ENCODE measurements at regions not wholly inside any gene's neighbourhood (a gene's known extent, or its start where the extent isn't known, plus 50 kb on each side); places are given as distances from the start of the nearest gene placed in this dataset.

DNA sequence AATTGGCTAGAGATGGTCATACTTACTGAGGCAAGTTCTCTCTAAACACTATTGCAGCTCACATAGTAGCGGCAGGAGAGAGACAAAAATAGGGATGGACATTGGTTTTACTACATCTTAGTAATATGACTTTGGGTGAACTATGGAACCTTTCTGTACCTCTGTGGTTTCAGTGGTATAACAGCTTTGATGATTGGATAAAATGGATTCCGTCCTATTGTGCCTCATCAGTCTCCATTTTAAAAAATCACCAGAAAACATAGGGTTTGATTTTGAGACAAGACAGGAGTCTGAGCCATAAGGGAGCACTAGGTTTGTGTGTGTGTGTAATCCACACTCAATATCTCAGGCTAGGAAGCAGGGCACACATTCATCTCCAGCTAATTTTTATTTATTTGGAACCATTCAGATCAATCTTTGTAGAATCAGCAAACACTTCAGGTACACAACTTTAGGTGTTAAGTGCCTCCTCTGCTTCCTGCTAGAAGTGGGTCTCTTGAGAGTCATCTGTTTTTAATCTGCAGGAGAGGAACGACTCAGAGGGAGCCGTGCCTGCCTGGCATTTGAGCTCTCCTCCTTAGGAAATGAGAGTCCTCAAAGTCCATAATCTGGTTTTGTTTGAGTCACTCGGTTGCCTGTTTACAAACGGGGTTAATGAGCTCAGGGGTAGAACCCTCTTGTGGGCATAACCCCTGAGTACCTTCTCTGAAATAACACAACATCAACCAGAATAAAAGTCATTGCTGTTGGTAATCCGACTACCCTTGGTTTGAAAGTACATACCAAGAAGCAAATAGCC lies 238.5 kb upstream of the BOD1L1 start:
- TF ChIP-seq, protein P1, sequence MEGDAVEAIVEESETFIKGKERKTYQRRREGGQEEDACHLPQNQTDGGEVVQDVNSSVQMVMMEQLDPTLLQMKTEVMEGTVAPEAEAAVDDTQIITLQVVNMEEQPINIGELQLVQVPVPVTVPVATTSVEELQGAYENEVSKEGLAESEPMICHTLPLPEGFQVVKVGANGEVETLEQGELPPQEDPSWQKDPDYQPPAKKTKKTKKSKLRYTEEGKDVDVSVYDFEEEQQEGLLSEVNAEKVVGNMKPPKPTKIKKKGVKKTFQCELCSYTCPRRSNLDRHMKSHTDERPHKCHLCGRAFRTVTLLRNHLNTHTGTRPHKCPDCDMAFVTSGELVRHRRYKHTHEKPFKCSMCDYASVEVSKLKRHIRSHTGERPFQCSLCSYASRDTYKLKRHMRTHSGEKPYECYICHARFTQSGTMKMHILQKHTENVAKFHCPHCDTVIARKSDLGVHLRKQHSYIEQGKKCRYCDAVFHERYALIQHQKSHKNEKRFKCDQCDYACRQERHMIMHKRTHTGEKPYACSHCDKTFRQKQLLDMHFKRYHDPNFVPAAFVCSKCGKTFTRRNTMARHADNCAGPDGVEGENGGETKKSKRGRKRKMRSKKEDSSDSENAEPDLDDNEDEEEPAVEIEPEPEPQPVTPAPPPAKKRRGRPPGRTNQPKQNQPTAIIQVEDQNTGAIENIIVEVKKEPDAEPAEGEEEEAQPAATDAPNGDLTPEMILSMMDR (tag by site-specific recombination; IDR thresholded peaks at IDR 0.05) = no peak
- TF ChIP-seq KLF9 (tag by site-specific recombination; IDR thresholded peaks at IDR 0.05; ENCODE audit: low read depth) = no peak
- TF ChIP-seq ZSCAN30 (tag by site-specific recombination; IDR thresholded peaks at IDR 0.05) = no peak
- TF ChIP-seq ZNF776 (tag by site-specific recombination; IDR thresholded peaks at IDR 0.05; ENCODE audit: borderline replicate concordance) = no peak
- TF ChIP-seq, protein P2, sequence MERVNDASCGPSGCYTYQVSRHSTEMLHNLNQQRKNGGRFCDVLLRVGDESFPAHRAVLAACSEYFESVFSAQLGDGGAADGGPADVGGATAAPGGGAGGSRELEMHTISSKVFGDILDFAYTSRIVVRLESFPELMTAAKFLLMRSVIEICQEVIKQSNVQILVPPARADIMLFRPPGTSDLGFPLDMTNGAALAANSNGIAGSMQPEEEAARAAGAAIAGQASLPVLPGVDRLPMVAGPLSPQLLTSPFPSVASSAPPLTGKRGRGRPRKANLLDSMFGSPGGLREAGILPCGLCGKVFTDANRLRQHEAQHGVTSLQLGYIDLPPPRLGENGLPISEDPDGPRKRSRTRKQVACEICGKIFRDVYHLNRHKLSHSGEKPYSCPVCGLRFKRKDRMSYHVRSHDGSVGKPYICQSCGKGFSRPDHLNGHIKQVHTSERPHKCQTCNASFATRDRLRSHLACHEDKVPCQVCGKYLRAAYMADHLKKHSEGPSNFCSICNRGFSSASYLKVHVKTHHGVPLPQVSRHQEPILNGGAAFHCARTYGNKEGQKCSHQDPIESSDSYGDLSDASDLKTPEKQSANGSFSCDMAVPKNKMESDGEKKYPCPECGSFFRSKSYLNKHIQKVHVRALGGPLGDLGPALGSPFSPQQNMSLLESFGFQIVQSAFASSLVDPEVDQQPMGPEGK (tag by site-specific recombination; IDR thresholded peaks at IDR 0.05) = no peak
- TF ChIP-seq ZNF24 (tag by site-specific recombination; IDR thresholded peaks at IDR 0.05) = no peak
- TF ChIP-seq ZNF121 (tag by site-specific recombination; IDR thresholded peaks at IDR 0.05) = no peak
- no peak for TF ChIP-seq SP3 (tag by site-specific recombination; IDR thresholded peaks at IDR 0.05)
- no peak for TF ChIP-seq ZFHX2 (tag by site-specific recombination; conservative IDR thresholded peaks at IDR 0.05)
- no peak for TF ChIP-seq SP7 (tag by site-specific recombination; IDR thresholded peaks at IDR 0.05)
- no peak for TF ChIP-seq ZNF169 (tag by site-specific recombination; IDR thresholded peaks at IDR 0.05)
- no peak for TF ChIP-seq YY2 (tag by site-specific recombination; IDR thresholded peaks at IDR 0.05)
- TF ChIP-seq ZBTB17 (tag by site-specific recombination; IDR thresholded peaks at IDR 0.05) = no peak
- TF ChIP-seq, protein P3, sequence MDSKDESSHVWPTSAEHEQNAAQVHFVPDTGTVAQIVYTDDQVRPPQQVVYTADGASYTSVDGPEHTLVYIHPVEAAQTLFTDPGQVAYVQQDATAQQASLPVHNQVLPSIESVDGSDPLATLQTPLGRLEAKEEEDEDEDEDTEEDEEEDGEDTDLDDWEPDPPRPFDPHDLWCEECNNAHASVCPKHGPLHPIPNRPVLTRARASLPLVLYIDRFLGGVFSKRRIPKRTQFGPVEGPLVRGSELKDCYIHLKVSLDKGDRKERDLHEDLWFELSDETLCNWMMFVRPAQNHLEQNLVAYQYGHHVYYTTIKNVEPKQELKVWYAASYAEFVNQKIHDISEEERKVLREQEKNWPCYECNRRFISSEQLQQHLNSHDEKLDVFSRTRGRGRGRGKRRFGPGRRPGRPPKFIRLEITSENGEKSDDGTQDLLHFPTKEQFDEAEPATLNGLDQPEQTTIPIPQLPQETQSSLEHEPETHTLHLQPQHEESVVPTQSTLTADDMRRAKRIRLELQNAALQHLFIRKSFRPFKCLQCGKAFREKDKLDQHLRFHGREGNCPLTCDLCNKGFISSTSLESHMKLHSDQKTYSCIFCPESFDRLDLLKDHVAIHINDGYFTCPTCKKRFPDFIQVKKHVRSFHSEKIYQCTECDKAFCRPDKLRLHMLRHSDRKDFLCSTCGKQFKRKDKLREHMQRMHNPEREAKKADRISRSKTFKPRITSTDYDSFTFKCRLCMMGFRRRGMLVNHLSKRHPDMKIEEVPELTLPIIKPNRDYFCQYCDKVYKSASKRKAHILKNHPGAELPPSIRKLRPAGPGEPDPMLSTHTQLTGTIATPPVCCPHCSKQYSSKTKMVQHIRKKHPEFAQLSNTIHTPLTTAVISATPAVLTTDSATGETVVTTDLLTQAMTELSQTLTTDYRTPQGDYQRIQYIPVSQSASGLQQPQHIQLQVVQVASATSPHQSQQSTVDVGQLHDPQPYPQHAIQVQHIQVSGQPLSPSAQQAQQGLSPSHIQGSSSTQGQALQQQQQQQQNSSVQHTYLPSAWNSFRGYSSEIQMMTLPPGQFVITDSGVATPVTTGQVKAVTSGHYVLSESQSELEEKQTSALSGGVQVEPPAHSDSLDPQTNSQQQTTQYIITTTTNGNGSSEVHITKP (tag by site-specific recombination; IDR thresholded peaks at IDR 0.05) = no peak

All from HEK293 (cell line).